ENCODE measurements at regions not wholly inside any gene's neighbourhood (a gene's known extent, or its start where the extent isn't known, plus 50 kb on each side); places are given as distances from the start of the nearest gene placed in this dataset.

GRCh38 chr5:167750586-167750985 is 540.9 kb upstream of the WWC1 start:
- Histone ChIP-seq H3K36me3 (no peaks in the 10 kb centered on the region), H3K4me3 (no peak overlapping the region), H3K27ac (no peak overlapping the region), H3K9me3 (no peaks in the 10 kb centered on the region), H3K4me1 (no peaks in the 10 kb centered on the region), H3K27me3 (no peaks in the 10 kb centered on the region)
- no peak for TF ChIP-seq CTCF (IDR thresholded peaks at IDR 0.05)
- no peak for DNase-seq (ENCODE audit: low spot score)

GRCh38 chr5:167752936-167753335 is 538.5 kb upstream of the WWC1 start:
- no peak overlapping the region for H3K4me3 ChIP-seq
- TF ChIP-seq CTCF (IDR thresholded peaks at IDR 0.05) = no peak
- H3K9me3 ChIP-seq = no peaks in the 10 kb centered on the region
- no peaks in the 10 kb centered on the region for H3K36me3 ChIP-seq
- DNase-seq (ENCODE audit: low spot score) = no peak
- no peaks in the 10 kb centered on the region for H3K27me3 ChIP-seq
- no peaks in the 10 kb centered on the region for H3K4me1 ChIP-seq
- no peak overlapping the region for H3K27ac ChIP-seq

GRCh38 chr5:167753725-167754490 is 537.5 kb upstream of the WWC1 start:
- Histone ChIP-seq H3K4me3 (no peak overlapping the region), H3K27ac (no peak overlapping the region), H3K36me3 (no peaks in the 10 kb centered on the region), H3K9me3 (no peaks in the 10 kb centered on the region), H3K27me3 (no peaks in the 10 kb centered on the region), H3K4me1 (no peaks in the 10 kb centered on the region)
- no peak for DNase-seq (ENCODE audit: low spot score)
- no peak for TF ChIP-seq CTCF (IDR thresholded peaks at IDR 0.05)

GRCh38 chr5:167754501-167755021 is 536.9 kb upstream of the WWC1 start:
- H3K27me3 ChIP-seq = no peaks in the 10 kb centered on the region
- no peaks in the 10 kb centered on the region for H3K36me3 ChIP-seq
- TF ChIP-seq CTCF (IDR thresholded peaks at IDR 0.05) = no peak
- H3K9me3 ChIP-seq = no peaks in the 10 kb centered on the region
- no peak overlapping the region for H3K27ac ChIP-seq
- DNase-seq (ENCODE audit: low spot score) = no peak
- no peak overlapping the region for H3K4me3 ChIP-seq
- no peaks in the 10 kb centered on the region for H3K4me1 ChIP-seq

GRCh38 chr5:167755420-167755819 is 536.0 kb upstream of the WWC1 start:
- no peak for TF ChIP-seq CTCF (IDR thresholded peaks at IDR 0.05)
- Histone ChIP-seq H3K27me3 (no peaks in the 10 kb centered on the region), H3K27ac (no peak overlapping the region)

More at GRCh38 chr5:167755420-167755819, 536.0 kb upstream of the WWC1 start:
- DNase-seq (ENCODE audit: low spot score) = no peak
- Histone ChIP-seq H3K4me1 (no peaks in the 10 kb centered on the region), H3K9me3 (no peaks in the 10 kb centered on the region), H3K4me3 (no peak overlapping the region), H3K36me3 (no peaks in the 10 kb centered on the region)
